ENCODE measurements at regions not wholly inside any gene's neighbourhood (a gene's known extent, or its start where the extent isn't known, plus 50 kb on each side); places are given as distances from the start of the nearest gene placed in this dataset.

DNA sequence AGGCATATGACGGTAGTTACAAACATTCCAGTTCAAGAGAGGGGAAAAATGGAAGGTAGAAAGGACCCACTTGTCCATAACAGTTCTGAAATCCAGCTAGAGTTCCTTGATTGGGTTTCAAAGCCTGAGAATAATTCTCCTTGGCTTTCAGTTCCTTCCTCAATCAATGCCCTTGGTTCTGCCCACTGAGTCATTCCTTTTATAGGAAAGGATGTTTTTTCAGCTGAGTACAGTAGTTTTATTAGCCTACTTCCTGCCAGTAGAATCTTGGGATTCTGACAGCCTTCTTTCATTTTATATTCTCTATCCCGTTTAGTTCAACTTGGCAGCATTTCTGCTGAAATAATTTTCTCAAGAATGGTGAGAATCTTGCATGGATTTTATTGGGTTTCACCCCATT lies 386.9 kb upstream of the SMC2 start:
- TF ChIP-seq, protein P1, sequence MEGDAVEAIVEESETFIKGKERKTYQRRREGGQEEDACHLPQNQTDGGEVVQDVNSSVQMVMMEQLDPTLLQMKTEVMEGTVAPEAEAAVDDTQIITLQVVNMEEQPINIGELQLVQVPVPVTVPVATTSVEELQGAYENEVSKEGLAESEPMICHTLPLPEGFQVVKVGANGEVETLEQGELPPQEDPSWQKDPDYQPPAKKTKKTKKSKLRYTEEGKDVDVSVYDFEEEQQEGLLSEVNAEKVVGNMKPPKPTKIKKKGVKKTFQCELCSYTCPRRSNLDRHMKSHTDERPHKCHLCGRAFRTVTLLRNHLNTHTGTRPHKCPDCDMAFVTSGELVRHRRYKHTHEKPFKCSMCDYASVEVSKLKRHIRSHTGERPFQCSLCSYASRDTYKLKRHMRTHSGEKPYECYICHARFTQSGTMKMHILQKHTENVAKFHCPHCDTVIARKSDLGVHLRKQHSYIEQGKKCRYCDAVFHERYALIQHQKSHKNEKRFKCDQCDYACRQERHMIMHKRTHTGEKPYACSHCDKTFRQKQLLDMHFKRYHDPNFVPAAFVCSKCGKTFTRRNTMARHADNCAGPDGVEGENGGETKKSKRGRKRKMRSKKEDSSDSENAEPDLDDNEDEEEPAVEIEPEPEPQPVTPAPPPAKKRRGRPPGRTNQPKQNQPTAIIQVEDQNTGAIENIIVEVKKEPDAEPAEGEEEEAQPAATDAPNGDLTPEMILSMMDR (IDR thresholded peaks at IDR 0.05) = no peak
- 55 to 58% methylated on average over 2 of the region's 2 CpGs for WGBS, 2 donors
- intact Hi-C loops (cut with DNase I; ENCODE audit: low total_unique reads) = no loop called here
- DNase-seq (ENCODE audit: low spot score in 2 of 2) = no peak
- no peak overlapping the region for H3K4me3 ChIP-seq (ENCODE audit: low read depth, poor library complexity, severe bottlenecking)

DNA sequence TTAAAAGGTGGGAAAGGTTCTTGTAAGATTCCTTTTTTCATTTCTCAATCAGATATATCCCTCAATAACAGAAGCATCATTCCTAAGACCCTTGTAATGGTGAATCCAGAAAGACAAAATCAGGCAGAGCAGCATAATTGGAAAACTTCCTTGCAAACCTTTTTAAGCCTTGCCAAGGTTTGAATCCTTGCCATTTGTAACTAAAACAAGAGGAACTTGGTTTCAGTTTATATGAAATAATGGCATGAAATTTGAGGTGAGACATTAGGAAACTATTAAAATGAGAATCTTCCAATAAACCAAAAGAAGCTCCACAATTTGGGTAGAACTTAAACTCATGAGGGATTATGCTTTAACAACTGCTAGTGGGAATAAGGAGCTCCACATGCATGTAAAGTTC lies 384.7 kb upstream of the SMC2 start:
- TF ChIP-seq, protein P1 (IDR thresholded peaks at IDR 0.05) = no peak
- TF ChIP-seq POLR2A (IDR thresholded peaks at IDR 0.05) = no peak
- H3K4me3 ChIP-seq (ENCODE audit: low read depth, poor library complexity, severe bottlenecking) = no peak overlapping the region
- intact Hi-C loops (cut with DNase I; ENCODE audit: low total_unique reads) = no loop called here
- no peak for DNase-seq (ENCODE audit: low spot score in 2 of 2)

DNA sequence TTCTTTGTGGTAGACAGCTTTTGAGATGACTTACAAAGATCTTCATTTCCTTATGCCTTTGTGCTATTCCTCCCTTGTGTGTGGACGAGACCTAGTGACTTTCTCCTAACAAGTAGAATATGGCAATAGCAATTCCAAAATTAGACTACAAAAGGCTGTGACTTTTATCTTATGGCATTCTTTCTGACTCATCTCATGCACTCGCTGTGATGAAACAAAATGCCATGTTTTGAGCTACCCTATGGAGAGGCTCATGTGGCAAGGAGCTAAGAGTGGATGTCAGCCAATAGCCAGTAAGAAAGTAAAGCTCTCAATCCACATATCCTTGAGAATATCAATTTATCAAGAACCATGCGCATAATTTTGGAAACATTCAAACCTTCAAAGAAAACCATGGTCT lies 380.5 kb upstream of the SMC2 start:
- intact Hi-C loops (cut with DNase I; ENCODE audit: low total_unique reads) = no loop called here
- no peak for TF ChIP-seq POLR2A (IDR thresholded peaks at IDR 0.05)
- TF ChIP-seq, protein P1 (IDR thresholded peaks at IDR 0.05) = no peak
- WGBS, 2 donors = 75 to 85% methylated on average over 3 of the region's 3 CpGs
- DNase-seq (ENCODE audit: low spot score in 2 of 2) = no peak
- no peak overlapping the region for H3K4me3 ChIP-seq (ENCODE audit: low read depth, poor library complexity, severe bottlenecking)

DNA sequence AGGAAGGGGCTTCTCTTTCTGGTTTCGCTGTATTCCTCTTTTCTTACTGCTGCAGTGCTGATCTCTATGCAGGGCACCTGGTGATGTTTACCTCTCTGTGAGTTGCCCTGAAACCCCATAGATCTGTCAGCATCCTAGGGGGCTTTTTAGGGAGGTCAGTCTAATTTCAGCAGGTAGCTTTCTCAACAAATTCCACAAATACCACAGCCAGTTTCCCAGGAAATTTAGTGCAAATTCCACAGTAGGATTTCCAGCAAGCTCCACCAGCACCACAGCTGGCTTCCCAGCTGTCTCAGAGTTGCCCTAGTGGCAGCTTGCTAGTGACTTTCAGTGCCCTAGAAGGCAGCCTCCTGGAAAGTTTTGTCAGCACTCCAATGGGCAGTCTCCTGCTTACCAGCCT lies 379.1 kb upstream of the SMC2 start:
- 67 to 73% methylated on average over 1 of the region's 1 CpG for WGBS, 2 donors
- no peak for DNase-seq (ENCODE audit: low spot score in 2 of 2)
- no peak for TF ChIP-seq POLR2A (IDR thresholded peaks at IDR 0.05)
- TF ChIP-seq, protein P1 (IDR thresholded peaks at IDR 0.05) = no peak
- intact Hi-C loops (cut with DNase I; ENCODE audit: low total_unique reads) = no loop called here
- H3K4me3 ChIP-seq (ENCODE audit: low read depth, poor library complexity, severe bottlenecking) = no peak overlapping the region

DNA sequence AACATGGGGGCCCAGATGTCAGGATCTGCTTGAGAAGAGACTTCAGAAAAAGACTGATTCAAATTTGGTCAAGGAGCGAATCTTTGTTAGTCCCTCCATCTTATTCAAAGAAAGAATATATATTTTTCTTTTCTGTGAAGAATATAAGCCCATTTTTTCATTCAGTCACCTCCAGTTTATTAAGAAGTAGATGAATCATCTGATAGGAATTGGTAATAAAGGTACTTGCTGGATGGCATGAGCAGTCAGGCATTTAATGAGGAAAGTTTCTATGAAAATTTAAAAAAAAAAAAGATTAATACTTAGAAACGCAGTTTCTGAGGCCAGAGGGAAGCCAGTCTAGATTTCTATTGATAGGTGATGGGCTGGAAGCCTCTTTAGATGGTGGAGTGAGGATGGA lies 373.1 kb upstream of the SMC2 start:
- no peak overlapping the region for H3K4me3 ChIP-seq (ENCODE audit: low read depth, poor library complexity, severe bottlenecking)
- intact Hi-C loops (cut with DNase I; ENCODE audit: low total_unique reads) = no loop called here
- WGBS, 2 donors = 79 to 81% methylated on average over 2 of the region's 2 CpGs
- DNase-seq (ENCODE audit: low spot score in 2 of 2) = no peak
- TF ChIP-seq, protein P1 (IDR thresholded peaks at IDR 0.05) = no peak
- TF ChIP-seq POLR2A (IDR thresholded peaks at IDR 0.05) = no peak

DNA sequence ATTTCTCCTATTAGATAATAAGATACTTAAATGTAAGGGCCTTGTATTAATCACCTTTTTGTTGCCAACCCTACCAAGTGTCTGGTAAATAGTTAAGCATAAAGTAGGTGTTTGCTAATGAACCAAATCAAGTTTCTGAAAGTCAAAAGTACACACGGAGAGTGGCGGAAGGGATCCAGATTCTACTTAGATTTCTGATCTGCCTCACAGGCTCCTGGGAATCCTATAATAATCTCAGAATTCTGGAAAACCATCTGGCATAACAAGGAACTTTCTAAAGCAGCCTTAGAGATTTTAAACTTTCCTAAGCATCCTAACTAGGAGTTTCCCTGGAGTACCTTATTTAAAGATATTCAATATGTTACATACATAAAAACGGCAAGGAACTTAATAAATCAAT lies 363.2 kb upstream of the SMC2 start:
- TF ChIP-seq, protein P1 (IDR thresholded peaks at IDR 0.05) = no peak
- TF ChIP-seq POLR2A (IDR thresholded peaks at IDR 0.05) = no peak
- 72 to 76% methylated on average over 3 of the region's 3 CpGs for WGBS, 2 donors
- H3K4me3 ChIP-seq (ENCODE audit: low read depth, poor library complexity, severe bottlenecking) = no peak overlapping the region
- DNase-seq (ENCODE audit: low spot score in 2 of 2) = no peak
- intact Hi-C loops (cut with DNase I; ENCODE audit: low total_unique reads) = no loop called here

All from lower leg skin (tissue), 4 donors.